K562 (cell line): ENCODE measurements at regions not wholly inside any gene's neighbourhood (a gene's known extent, or its start where the extent isn't known, plus 50 kb on each side); places are given as distances from the start of the nearest gene placed in this dataset.

Source experiments
- EZH2 ChIP-seq: IDR thresholded peaks from 2 replicates; pipeline ENCODE4 v1.6.1; 2012; ENCODE audit warnings: low read depth, mild to moderate bottlenecking, inconsistent platforms, low read length, borderline replicate concordance
- POLR2A ChIP-seq: fragments of 450-650 bp; conservative IDR thresholded peaks from 2 replicates; pipeline ENCODE4 v1.6.1; 2016
- ZNF274 ChIP-seq: IDR thresholded peaks from 2 replicates; pipeline ENCODE4 v1.6.1; 2011; ENCODE audit warnings: low read depth, mild to moderate bottlenecking, low read length, moderate library complexity, borderline replicate concordance
- ZZZ3 ChIP-seq: fragments of 450-650 bp; IDR thresholded peaks from 2 replicates; pipeline ENCODE4 v1.6.1; 2016; ENCODE audit warnings: antibody characterized with exemption, mild to moderate bottlenecking, moderate library complexity
- TF ChIP-seq, protein P1 (sequence below): fragments of 250-450 bp; sonication (Bioruptor Pico); IDR thresholded peaks from 2 replicates; pipeline ENCODE4 v1.8.0; 2021; ENCODE audit warnings: moderate library complexity, mild to moderate bottlenecking, inconsistent platforms
- TF ChIP-seq, protein P2 (sequence below): sonication (generic); formaldehyde crosslinking; IDR thresholded peaks from 2 replicates; pipeline ENCODE4 v1.9.0; 2022; ENCODE audit warnings: mild to moderate bottlenecking, missing genetic modification reagents
- TF ChIP-seq, protein P3 (sequence below): sonication (generic); formaldehyde crosslinking; IDR thresholded peaks from 2 replicates; pipeline ENCODE4 v1.8.1; 2023; ENCODE audit warnings: mild to moderate bottlenecking, missing genetic modification reagents, moderate library complexity

DNA sequence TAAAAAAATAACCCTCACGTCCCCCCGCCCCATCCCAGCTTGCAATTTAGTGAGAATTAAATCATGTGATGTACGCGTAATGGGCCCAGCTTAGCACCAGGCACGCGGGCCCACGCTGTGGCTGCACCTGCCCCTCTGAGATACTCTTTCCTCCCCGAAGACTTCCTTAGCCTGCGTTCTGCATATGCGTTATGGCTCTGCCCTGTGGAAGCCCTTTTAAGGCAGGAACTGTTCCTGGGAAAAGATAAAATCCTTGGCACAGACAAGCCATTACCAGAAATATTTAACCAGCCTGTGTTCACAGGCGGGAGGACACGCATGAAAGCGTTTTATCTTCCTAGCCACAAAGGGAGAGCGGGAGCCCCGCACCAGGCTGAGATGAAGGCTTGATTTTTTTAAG lies 311.0 kb downstream of the LRFN2 start:
- TF ChIP-seq EZH2 (no peak), POLR2A (no peak), ZNF274 (no peak), ZZZ3 (no peak)
- TF ChIP-seq, protein P1, sequence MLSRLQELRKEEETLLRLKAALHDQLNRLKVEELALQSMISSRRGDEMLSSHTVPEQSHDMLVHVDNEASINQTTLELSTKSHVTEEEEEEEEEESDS = no peak
- TF ChIP-seq, protein P2, sequence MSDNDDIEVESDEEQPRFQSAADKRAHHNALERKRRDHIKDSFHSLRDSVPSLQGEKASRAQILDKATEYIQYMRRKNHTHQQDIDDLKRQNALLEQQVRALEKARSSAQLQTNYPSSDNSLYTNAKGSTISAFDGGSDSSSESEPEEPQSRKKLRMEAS (CRISPR knock-in tag) = no peak
- TF ChIP-seq, protein P3, sequence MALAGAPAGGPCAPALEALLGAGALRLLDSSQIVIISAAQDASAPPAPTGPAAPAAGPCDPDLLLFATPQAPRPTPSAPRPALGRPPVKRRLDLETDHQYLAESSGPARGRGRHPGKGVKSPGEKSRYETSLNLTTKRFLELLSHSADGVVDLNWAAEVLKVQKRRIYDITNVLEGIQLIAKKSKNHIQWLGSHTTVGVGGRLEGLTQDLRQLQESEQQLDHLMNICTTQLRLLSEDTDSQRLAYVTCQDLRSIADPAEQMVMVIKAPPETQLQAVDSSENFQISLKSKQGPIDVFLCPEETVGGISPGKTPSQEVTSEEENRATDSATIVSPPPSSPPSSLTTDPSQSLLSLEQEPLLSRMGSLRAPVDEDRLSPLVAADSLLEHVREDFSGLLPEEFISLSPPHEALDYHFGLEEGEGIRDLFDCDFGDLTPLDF (CRISPR knock-in tag) = no peak
